HUES6 (cell line): ENCODE measurements at regions not wholly inside any gene's neighbourhood (a gene's known extent, or its start where the extent isn't known, plus 50 kb on each side); places are given as distances from the start of the nearest gene placed in this dataset.
"Not testable (repeated sequence)": the region's sequence is repeated elsewhere in the genome, so short reads cannot be mapped to it uniquely, and the experiment has no call there.

Experiments
- H3K27ac ChIP-seq: 2 replicates; pipeline ENCODE4 v1.7.0; 2013; ENCODE audit warnings: low read depth, mild to moderate bottlenecking, low read length, inconsistent platforms
- H3K27me3 ChIP-seq: 2 replicates; pipeline ENCODE4 v1.6.1; 2013; ENCODE audit warnings: low read length; ENCODE audit not compliant: control insufficient read depth, insufficient read depth
- H3K36me3 ChIP-seq: 2 replicates; pipeline ENCODE4 v1.6.1; 2013; ENCODE audit warnings: low read length; ENCODE audit not compliant: control insufficient read depth, insufficient read depth
- H3K4me1 ChIP-seq: 2 replicates; pipeline ENCODE4 v1.6.1; 2013; ENCODE audit warnings: low read length; ENCODE audit not compliant: control insufficient read depth, insufficient read depth
- H3K4me3 ChIP-seq: 2 replicates; pipeline ENCODE4 v1.5.1; 2013; ENCODE audit warnings: low read depth, low read length
- H3K9ac ChIP-seq: one replicate; pipeline ENCODE4 v1.6.1; 2013; ENCODE audit warnings: mild to moderate bottlenecking, low read length
- H3K9me3 ChIP-seq: 2 replicates; pipeline ENCODE4 v1.6.1; 2013; ENCODE audit warnings: low read depth, low read length; ENCODE audit not compliant: control insufficient read depth, insufficient read depth

GRCh38 chr5:93993161-93993560, 251.8 kb upstream of the POU5F2 start:
- Histone ChIP-seq H3K36me3 (no peaks in the 10 kb centered on the region), H3K4me1 (no peaks in the 10 kb centered on the region), H3K27ac (no peak overlapping the region), H3K4me3 (no peak overlapping the region), H3K27me3 (no peaks in the 10 kb centered on the region), H3K9me3 (no peaks in the 10 kb centered on the region), H3K9ac (no peak overlapping the region)

- no peak overlapping the region for H3K9ac ChIP-seq
- no peaks in the 10 kb centered on the region for H3K36me3 ChIP-seq
- H3K27me3 ChIP-seq, result no peaks in the 10 kb centered on the region
- H3K4me3 ChIP-seq, result no peak overlapping the region
- no peak overlapping the region for H3K27ac ChIP-seq
- H3K9me3 ChIP-seq, result no peaks in the 10 kb centered on the region
- no peaks in the 10 kb centered on the region for H3K4me1 ChIP-seq
These were observed 249.2 kb upstream of the POU5F2 start for GRCh38 chr5:93990504-93991070.

- not testable (repeated sequence) for H3K27ac ChIP-seq, H3K9me3 ChIP-seq, H3K36me3 ChIP-seq, H3K4me1 ChIP-seq, H3K27me3 ChIP-seq, H3K9ac ChIP-seq, H3K4me3 ChIP-seq
These were observed 244.7 kb upstream of the POU5F2 start for GRCh38 chr5:93985940-93986570.

GRCh38 chr5:93978222-93978621, 236.8 kb upstream of the POU5F2 start:
- no peaks in the 10 kb centered on the region for H3K4me1 ChIP-seq
- peaks cover 23% of the 10 kb centered on the region for H3K9me3 ChIP-seq
- no peaks in the 10 kb centered on the region for H3K36me3 ChIP-seq
- H3K27ac ChIP-seq, result no peak overlapping the region
- no peak overlapping the region for H3K4me3 ChIP-seq
- no peaks in the 10 kb centered on the region for H3K27me3 ChIP-seq
- H3K9ac ChIP-seq, result no peak overlapping the region

GRCh38 chr5:93967923-93968322, 226.5 kb upstream of the POU5F2 start:
- H3K36me3 ChIP-seq, result no peaks in the 10 kb centered on the region
- peaks cover 12% of the 10 kb centered on the region for H3K4me1 ChIP-seq
- no peak overlapping the region for H3K27ac ChIP-seq
- no peaks in the 10 kb centered on the region for H3K9me3 ChIP-seq
- no peaks in the 10 kb centered on the region; the same call in 1 of the 2 replicates for H3K27me3 ChIP-seq
- no peak overlapping the region for H3K9ac ChIP-seq
- no peak overlapping the region for H3K4me3 ChIP-seq

- Histone ChIP-seq H3K27ac (no peak overlapping the region), H3K9ac (no peak overlapping the region), H3K27me3 (no peaks in the 10 kb centered on the region; the same call in 1 of the 2 replicates), H3K4me3 (no peak overlapping the region), H3K9me3 (no peaks in the 10 kb centered on the region), H3K36me3 (no peaks in the 10 kb centered on the region), H3K4me1 (peaks cover 12% of the 10 kb centered on the region)
These were observed 223.0 kb upstream of the POU5F2 start for GRCh38 chr5:93964421-93964820.

GRCh38 chr5:93960042-93960441, 218.6 kb upstream of the POU5F2 start:
- H3K36me3 ChIP-seq, result no peaks in the 10 kb centered on the region
- no peaks in the 10 kb centered on the region for H3K9me3 ChIP-seq
- H3K4me3 ChIP-seq, result no peak overlapping the region
- H3K9ac ChIP-seq, result no peak overlapping the region
- H3K4me1 ChIP-seq, result no peaks in the 10 kb centered on the region
- no peak overlapping the region for H3K27ac ChIP-seq
- no peaks in the 10 kb centered on the region for H3K27me3 ChIP-seq

GRCh38 chr5:93956006-93956405, 214.6 kb upstream of the POU5F2 start:
- H3K27me3 ChIP-seq, result no peaks in the 10 kb centered on the region
- no peak overlapping the region for H3K27ac ChIP-seq
- peaks cover 9% of the 10 kb centered on the region for H3K4me1 ChIP-seq
- H3K4me3 ChIP-seq, result no peak overlapping the region
- no peaks in the 10 kb centered on the region for H3K36me3 ChIP-seq
- no peak overlapping the region for H3K9ac ChIP-seq
- H3K9me3 ChIP-seq, result no peaks in the 10 kb centered on the region

GRCh38 chr5:93954421-93955069, 213.1 kb upstream of the POU5F2 start:
- no peaks in the 10 kb centered on the region for H3K9me3 ChIP-seq
- peaks cover 9% of the 10 kb centered on the region for H3K4me1 ChIP-seq
- no peaks in the 10 kb centered on the region for H3K27me3 ChIP-seq
- no peak overlapping the region for H3K4me3 ChIP-seq
- no peaks in the 10 kb centered on the region for H3K36me3 ChIP-seq
- no peak overlapping the region for H3K27ac ChIP-seq
- no peak overlapping the region for H3K9ac ChIP-seq

- Histone ChIP-seq H3K9me3 (no peaks in the 10 kb centered on the region), H3K9ac (no peak overlapping the region), H3K4me1 (peaks cover 9% of the 10 kb centered on the region), H3K4me3 (no peak overlapping the region), H3K27ac (no peak overlapping the region), H3K27me3 (no peaks in the 10 kb centered on the region), H3K36me3 (no peaks in the 10 kb centered on the region)
These were observed 212.0 kb upstream of the POU5F2 start for GRCh38 chr5:93953442-93953841.

GRCh38 chr5:93941897-93942296, 200.5 kb upstream of the POU5F2 start:
- H3K36me3 ChIP-seq, result no peaks in the 10 kb centered on the region

More at GRCh38 chr5:93941897-93942296, 200.5 kb upstream of the POU5F2 start:
- H3K27me3 ChIP-seq, result no peaks in the 10 kb centered on the region
- H3K9me3 ChIP-seq, result no peaks in the 10 kb centered on the region
- no peak overlapping the region for H3K4me3 ChIP-seq
- no peak overlapping the region for H3K27ac ChIP-seq
- H3K4me1 ChIP-seq, result no peaks in the 10 kb centered on the region
- H3K9ac ChIP-seq, result no peak overlapping the region
